H1 (cell line): ENCODE measurements at regions not wholly inside any gene's neighbourhood (a gene's known extent, or its start where the extent isn't known, plus 50 kb on each side); places are given as distances from the start of the nearest gene placed in this dataset.

Source experiments
- CTCF ChIA-PET: fragments of 300-600 bp; sonication (Branson Sonifier 250); formaldehyde crosslinking; loops from one replicate; lab custom pipeline; 2021; ENCODE audit not compliant: partially characterized antibody; lab: Charles Lee
- POLR2A ChIA-PET: fragments of 300-600 bp; sonication (Branson Sonifier 250); formaldehyde crosslinking; loops from one replicate; lab custom pipeline; 2021; ENCODE audit warnings: inconsistent platforms; ENCODE audit not compliant: partially characterized antibody; lab: Charles Lee
- DNase-seq, 2 experiments: peaks; one replicate each; pipeline versions ENCODE4 v3.0.0 to v3.0.0-alpha.2; 2010 to 2022; ENCODE audit warnings: low spot score in 2 of 2, low read depth in 1 of 2, mixed read lengths in 1 of 2
- FAIRE-seq: peaks from 2 replicates; lab custom pipeline; 2011; peaks lifted over from hg19 to GRCh38; lab: Jason Lieb, UNC
- H2AFZ ChIP-seq: 2 replicates; pipeline ENCODE4 v1.8.1; 2012; ENCODE audit warnings: low read length, inconsistent platforms
- H2AK5ac ChIP-seq: 2 replicates; pipeline ENCODE4 v1.6.1; 2013; ENCODE audit warnings: low read depth, low read length
- H2BK120ac ChIP-seq: replicated peaks from 2 replicates; pipeline ENCODE3; 2013; ENCODE audit warnings: low read depth, low read length, inconsistent platforms
- H2BK12ac ChIP-seq: 2 replicates; pipeline ENCODE4 v1.6.1; 2013; ENCODE audit warnings: low read depth, low read length
- H2BK15ac ChIP-seq: 2 replicates; pipeline ENCODE4 v1.6.1; 2013; ENCODE audit warnings: low read length
- H2BK20ac ChIP-seq: 2 replicates; pipeline ENCODE4 v1.6.1; 2013; ENCODE audit warnings: low read length
- H2BK5ac ChIP-seq: 2 replicates; pipeline ENCODE4 v1.6.1; 2013; ENCODE audit warnings: low read depth, low read length
- H3K14ac ChIP-seq: 2 replicates; pipeline ENCODE4 v1.6.1; 2013; ENCODE audit warnings: inconsistent platforms; ENCODE audit not compliant: insufficient read length
- H3K18ac ChIP-seq: 2 replicates; pipeline ENCODE4 v1.6.1; 2013; ENCODE audit warnings: low read length; ENCODE audit errors: extremely low read depth
- H3K23ac ChIP-seq: 2 replicates; pipeline ENCODE4 v1.6.1; 2013; ENCODE audit warnings: inconsistent platforms; ENCODE audit not compliant: insufficient read length
- H3K23me2 ChIP-seq: 2 replicates; pipeline ENCODE4 v1.6.1; 2013; ENCODE audit warnings: low read depth, low read length
- H3K27ac ChIP-seq: 2 replicates; pipeline ENCODE4 v1.6.1; 2011; ENCODE audit warnings: low read depth, low read length, inconsistent platforms
- H3K27me3 ChIP-seq, 4 experiments: replicated peaks in 1 of 4; 1 replicate in 1 of 4; 2 replicates in 3 of 4; pipeline versions ENCODE4 v1.6.1 to v1.8.1; 2011 to 2013; ENCODE audit warnings: low read length in 3 of 4, mild to moderate bottlenecking in 3 of 4, inconsistent platforms in 2 of 4, mixed read lengths in 2 of 4, moderate library complexity in 1 of 4; ENCODE audit not compliant: control insufficient read depth in 3 of 4, insufficient read depth in 3 of 4; ENCODE audit errors: extremely low read depth in 1 of 4
- H3K36me3 ChIP-seq, 4 experiments: 2 replicates each; pipeline versions ENCODE4 v1.6.1 to v1.8.1; 2011 to 2013; ENCODE audit warnings: mild to moderate bottlenecking in 4 of 4, low read length in 3 of 4, moderate library complexity in 2 of 4, control low read depth in 1 of 4, inconsistent platforms in 1 of 4; ENCODE audit not compliant: insufficient read depth in 4 of 4, control insufficient read depth in 2 of 4
- H3K4ac ChIP-seq: replicated peaks from 2 replicates; pipeline ENCODE3; 2013; ENCODE audit warnings: low read length, low read depth, mixed read lengths, inconsistent platforms; ENCODE audit not compliant: insufficient read length
- H3K4me1 ChIP-seq, 4 experiments: replicated peaks in 1 of 4; 1 replicate in 1 of 4; 2 replicates in 3 of 4; pipeline versions ENCODE4 v1.6.1 to v1.8.1; 2011 to 2013; ENCODE audit warnings: low read length in 3 of 4, inconsistent platforms in 2 of 4, mixed read lengths in 1 of 4; ENCODE audit not compliant: insufficient read depth in 4 of 4, control insufficient read depth in 3 of 4
- H3K4me2 ChIP-seq, 2 experiments: 2 replicates each; pipeline versions ENCODE4 v1.6.1 to v1.8.1; 2011 to 2013; ENCODE audit warnings: low read depth in 2 of 2, low read length in 2 of 2, control low read depth in 1 of 2, inconsistent platforms in 1 of 2, mild to moderate bottlenecking in 1 of 2; ENCODE audit not compliant: insufficient read depth in 1 of 2
- H3K4me3 ChIP-seq, 4 experiments: fragments of 200-600, 300-600 bp in 1 of 4; sonication (generic), shearing (Covaris generic), sonication (Bioruptor Twin) in 1 of 4; 2 replicates each; pipeline versions ENCODE4 v1.5.1 to v1.8.1; 2011 to 2016; ENCODE audit warnings: low read length in 4 of 4, low read depth in 3 of 4, control low read depth in 2 of 4, inconsistent platforms in 2 of 4, mild to moderate bottlenecking in 2 of 4, mixed read lengths in 1 of 4, moderate library complexity in 1 of 4; ENCODE audit not compliant: insufficient read depth in 2 of 4; ENCODE audit errors: extremely low read depth in 1 of 4
- H3K56ac ChIP-seq: replicated peaks from 2 replicates; pipeline ENCODE3; 2013; ENCODE audit warnings: low read depth, mild to moderate bottlenecking, mixed read lengths, low read length, inconsistent platforms; ENCODE audit not compliant: insufficient read length
- H3K79me1 ChIP-seq: 2 replicates; pipeline ENCODE4 v1.6.1; 2013; ENCODE audit warnings: low read depth, low read length, control low read depth
- H3K79me2 ChIP-seq, 2 experiments: 2 replicates each; pipeline versions ENCODE4 v1.6.1 to v1.8.1; 2012 to 2013; ENCODE audit warnings: low read length in 2 of 2, mild to moderate bottlenecking in 2 of 2, inconsistent platforms in 1 of 2; ENCODE audit not compliant: insufficient read depth in 2 of 2, control insufficient read depth in 1 of 2
- H3K9ac ChIP-seq, 4 experiments: replicated peaks in 1 of 4; 1 replicate in 1 of 4; 2 replicates in 3 of 4; pipeline versions ENCODE4 v1.6.1 to v1.8.1; 2011 to 2013; ENCODE audit warnings: low read depth in 3 of 4, low read length in 3 of 4, control low read depth in 2 of 4, mild to moderate bottlenecking in 2 of 4, moderate library complexity in 2 of 4, inconsistent platforms in 1 of 4; ENCODE audit errors: extremely low read depth in 1 of 4
- H3K9me3 ChIP-seq, 2 experiments: 2 replicates each; pipeline versions ENCODE4 v1.6.1 to v1.8.1; 2012 to 2013; ENCODE audit warnings: mild to moderate bottlenecking in 2 of 2, moderate library complexity in 2 of 2, control low read depth in 1 of 2, inconsistent platforms in 1 of 2, low read depth in 1 of 2, low read length in 1 of 2, mixed read lengths in 1 of 2; ENCODE audit not compliant: insufficient read depth in 2 of 2
- H4K20me1 ChIP-seq, 2 experiments: replicated peaks in 1 of 2; 2 replicates each; pipeline versions ENCODE3 to v1.8.1; 2011 to 2013; ENCODE audit warnings: inconsistent platforms in 2 of 2, low read length in 2 of 2, mild to moderate bottlenecking in 1 of 2; ENCODE audit not compliant: insufficient read depth in 2 of 2, control insufficient read depth in 1 of 2
- H4K5ac ChIP-seq: 2 replicates; pipeline ENCODE4 v1.6.1; 2013; ENCODE audit warnings: low read length, low read depth, mixed read lengths, inconsistent platforms; ENCODE audit not compliant: insufficient read length
- H4K8ac ChIP-seq: 2 replicates; pipeline ENCODE4 v1.8.0; 2013; ENCODE audit warnings: mild to moderate bottlenecking, moderate library complexity, low read length, inconsistent platforms; ENCODE audit not compliant: insufficient read depth; ENCODE audit errors: extremely low read depth
- H4K91ac ChIP-seq: replicated peaks from 2 replicates; pipeline ENCODE3; 2013; ENCODE audit warnings: low read length, mixed read lengths, inconsistent platforms; ENCODE audit not compliant: insufficient read length
- CBX5 ChIP-seq: fragments of 300-800, 300-1000 bp; sonication (generic); IDR thresholded peaks from 2 replicates; pipeline ENCODE4 v1.7.1; 2016; ENCODE audit warnings: antibody characterized with exemption, low read length, low read depth
- CEBPB ChIP-seq: IDR thresholded peaks from 2 replicates; pipeline ENCODE4 v1.6.1; 2012; ENCODE audit warnings: low read depth, low read length
- CHD2 ChIP-seq: IDR thresholded peaks from 2 replicates; pipeline ENCODE4 v1.6.1; 2012; ENCODE audit warnings: low read length, improper control_type of control experiment
- FOSL1 ChIP-seq: IDR thresholded peaks from 2 replicates; pipeline ENCODE4 v1.6.1; 2011; ENCODE audit warnings: mild to moderate bottlenecking, low read depth, low read length, moderate library complexity; ENCODE audit not compliant: insufficient read depth
- NRF1 ChIP-seq: IDR thresholded peaks from 2 replicates; pipeline ENCODE4 v1.6.1; 2011; ENCODE audit warnings: mild to moderate bottlenecking, low read depth, low read length, improper control_type of control experiment
- RNF2 ChIP-seq: fragments of 200-900, 300-1000 bp; sonication (generic); IDR thresholded peaks from 2 replicates; pipeline ENCODE4 v1.7.1; 2016; ENCODE audit warnings: borderline replicate concordance, low read depth, mild to moderate bottlenecking, antibody characterized with exemption, low read length; ENCODE audit not compliant: poor library complexity, severe bottlenecking; ENCODE audit errors: missing control alignments
- SAP30 ChIP-seq: fragments of 300-600 bp; sonication (generic); IDR thresholded peaks from 2 replicates; pipeline ENCODE4 v1.7.1; 2012; ENCODE audit warnings: low read length, moderate library complexity, mild to moderate bottlenecking, inconsistent platforms; ENCODE audit not compliant: insufficient read depth, insufficient replicate concordance
- SIRT6 ChIP-seq: IDR thresholded peaks from one replicate; pipeline ENCODE4 v1.7.1; 2012; ENCODE audit warnings: low read length, inconsistent platforms
- SP1 ChIP-seq: IDR thresholded peaks from 2 replicates; pipeline ENCODE4 v1.6.1; 2011; ENCODE audit warnings: low read depth, low read length
- WGBS, 2 experiments: shearing (Covaris generic) in 1 of 2; methylation state at CpG; one replicate each; pipeline versions ENCODE4 v1.1.6 to v1.1.7; 2013 to 2015; ENCODE audit warnings: low lambda C conversion rate in 2 of 2, mixed read lengths in 2 of 2, inconsistent platforms in 1 of 2, low coverage in 1 of 2, missing lambda C conversion rate in 1 of 2; ENCODE audit not compliant: insufficient replicate concordance in 2 of 2, insufficient coverage in 1 of 2, insufficient read length in 1 of 2; ENCODE audit errors: extremely low coverage in 1 of 2, missing lambda C conversion rate in 1 of 2; 5-methylcytosine and 5-hydroxymethylcytosine counted together
- TF ChIP-seq, protein P1 (sequence below): IDR thresholded peaks from 2 replicates; pipeline ENCODE4 v1.6.1; 2012; ENCODE audit warnings: inconsistent platforms
- TF ChIP-seq, protein P2 (sequence below): IDR thresholded peaks from 2 replicates; pipeline ENCODE4 v1.6.1; 2012; ENCODE audit warnings: low read length, inconsistent platforms

DNA sequence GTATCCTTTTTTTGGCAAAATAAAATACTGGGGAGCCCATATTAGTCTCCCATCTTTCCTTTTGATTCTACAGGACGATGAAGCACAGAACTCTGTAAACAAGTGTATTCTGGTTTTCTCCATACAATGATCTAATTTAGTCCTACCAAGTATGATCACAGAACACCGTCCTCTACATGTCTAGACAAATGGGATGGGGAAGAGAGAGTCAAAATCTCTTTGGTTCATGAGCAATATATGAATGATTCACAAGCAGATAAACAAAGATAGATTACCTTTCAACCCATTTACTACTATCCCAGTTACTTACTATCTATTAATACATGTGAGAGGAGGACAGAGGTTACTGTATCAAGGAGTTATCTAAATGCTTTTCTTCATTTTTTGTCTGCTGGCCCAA lies 352.4 kb upstream of the ACVR2A start:
- Histone ChIP-seq H2BK15ac (no peak overlapping the region), H2BK20ac (no peak overlapping the region), H3K4me1 (peaks cover 0 to 4% (median 2%) of the 10 kb centered on the region in 4 experiments; a peak in 2 of 7 replicates), H3K4me3 (no peak overlapping the region), H2BK120ac (no peak overlapping the region), H3K9me3 (no peaks in the 10 kb centered on the region), H2BK5ac (no peak overlapping the region), H4K5ac (no peak overlapping the region), H3K4ac (no peak overlapping the region), H3K14ac (no peak overlapping the region), H3K56ac (no peak overlapping the region), H3K79me1 (no peaks in the 10 kb centered on the region), H3K4me2 (no peak overlapping the region), H2AFZ (no peak overlapping the region), H3K23ac (no peak overlapping the region), H3K9ac (no peak overlapping the region), H3K27ac (no peak overlapping the region), H3K18ac (no peak overlapping the region), H3K23me2 (no peaks in the 10 kb centered on the region; the same call in 1 of the 2 replicates), H2AK5ac (no peak overlapping the region), H3K27me3 (no peaks in the 10 kb centered on the region), H3K36me3 (no peaks in the 10 kb centered on the region; a peak in 2 of 8 replicates), H4K91ac (no peak overlapping the region), H4K8ac (no peak overlapping the region), H4K20me1 (no peaks in the 10 kb centered on the region), H3K79me2 (no peaks in the 10 kb centered on the region), H2BK12ac (no peak overlapping the region)
- DNase-seq (no peak), FAIRE-seq (no peak)
- CTCF ChIA-PET = no interaction called here
- 93% methylated on average over 2 of the region's 2 CpGs; no CpG with 5 or more reads in 1 of the 2 experiments for WGBS, 2 experiments
- POLR2A ChIA-PET = no interaction called here
- no peak for TF ChIP-seq SAP30
- TF ChIP-seq SP1 = no peak
- TF ChIP-seq, protein P1, sequence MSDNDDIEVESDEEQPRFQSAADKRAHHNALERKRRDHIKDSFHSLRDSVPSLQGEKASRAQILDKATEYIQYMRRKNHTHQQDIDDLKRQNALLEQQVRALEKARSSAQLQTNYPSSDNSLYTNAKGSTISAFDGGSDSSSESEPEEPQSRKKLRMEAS = no peak
- TF ChIP-seq, protein P2, sequence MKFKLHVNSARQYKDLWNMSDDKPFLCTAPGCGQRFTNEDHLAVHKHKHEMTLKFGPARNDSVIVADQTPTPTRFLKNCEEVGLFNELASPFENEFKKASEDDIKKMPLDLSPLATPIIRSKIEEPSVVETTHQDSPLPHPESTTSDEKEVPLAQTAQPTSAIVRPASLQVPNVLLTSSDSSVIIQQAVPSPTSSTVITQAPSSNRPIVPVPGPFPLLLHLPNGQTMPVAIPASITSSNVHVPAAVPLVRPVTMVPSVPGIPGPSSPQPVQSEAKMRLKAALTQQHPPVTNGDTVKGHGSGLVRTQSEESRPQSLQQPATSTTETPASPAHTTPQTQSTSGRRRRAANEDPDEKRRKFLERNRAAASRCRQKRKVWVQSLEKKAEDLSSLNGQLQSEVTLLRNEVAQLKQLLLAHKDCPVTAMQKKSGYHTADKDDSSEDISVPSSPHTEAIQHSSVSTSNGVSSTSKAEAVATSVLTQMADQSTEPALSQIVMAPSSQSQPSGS = no peak
- no peak for TF ChIP-seq NRF1
- TF ChIP-seq CEBPB = no peak
- no peak for TF ChIP-seq RNF2
- TF ChIP-seq CBX5 = no peak
- TF ChIP-seq CHD2 = no peak
- no peak for TF ChIP-seq FOSL1
- TF ChIP-seq SIRT6 = no peak
